Endothelial cell (in vitro differentiated cells): ENCODE measurements at regions not wholly inside any gene's neighbourhood (a gene's known extent, or its start where the extent isn't known, plus 50 kb on each side); places are given as distances from the start of the nearest gene placed in this dataset.

Source experiments
- DNase-seq: peaks from one replicate; pipeline ENCODE4 v3.0.0; 2021; ENCODE audit warnings: low spot score
- H3K27ac Mint-ChIP-seq: one replicate; pipeline ENCODE4 v1.8.0; 2021; ENCODE audit warnings: mixed read lengths, inconsistent platforms; ENCODE audit not compliant: unreplicated experiment
- H3K27me3 Mint-ChIP-seq: one replicate; pipeline ENCODE4 v1.8.0; 2021; ENCODE audit warnings: mild to moderate bottlenecking, moderate library complexity, mixed read lengths, inconsistent platforms; ENCODE audit not compliant: unreplicated experiment
- H3K36me3 Mint-ChIP-seq: one replicate; pipeline ENCODE4 v1.8.0; 2021; ENCODE audit warnings: mild to moderate bottlenecking, low read depth, mixed read lengths, inconsistent platforms; ENCODE audit not compliant: unreplicated experiment
- H3K4me1 Mint-ChIP-seq: one replicate; pipeline ENCODE4 v1.8.0; 2021; ENCODE audit warnings: mild to moderate bottlenecking, mixed read lengths, inconsistent platforms; ENCODE audit not compliant: unreplicated experiment
- H3K4me3 Mint-ChIP-seq: one replicate; pipeline ENCODE4 v1.8.0; 2021; ENCODE audit warnings: mild to moderate bottlenecking, mixed read lengths, inconsistent platforms; ENCODE audit not compliant: unreplicated experiment
- H3K9me3 Mint-ChIP-seq: one replicate; pipeline ENCODE4 v1.8.0; 2021; ENCODE audit warnings: mixed read lengths, inconsistent platforms; ENCODE audit not compliant: unreplicated experiment
- TF ChIP-seq, protein P1 (sequence below): fragments of 200-600 bp; sonication (generic); IDR thresholded peaks from one replicate; pipeline ENCODE4 v1.5.0; 2021; ENCODE audit warnings: antibody characterized with exemption; ENCODE audit not compliant: unreplicated experiment

- Mint-ChIP-seq H3K27me3 (peaks cover 4% of the 10 kb centered on the region), H3K36me3 (peaks cover 5% of the 10 kb centered on the region), H3K4me1 (peaks cover 12% of the 10 kb centered on the region), H3K4me3 (no peak overlapping the region), H3K9me3 (no peaks in the 10 kb centered on the region), H3K27ac (no peak overlapping the region)
- DNase-seq: no peak
- TF ChIP-seq, protein P1, sequence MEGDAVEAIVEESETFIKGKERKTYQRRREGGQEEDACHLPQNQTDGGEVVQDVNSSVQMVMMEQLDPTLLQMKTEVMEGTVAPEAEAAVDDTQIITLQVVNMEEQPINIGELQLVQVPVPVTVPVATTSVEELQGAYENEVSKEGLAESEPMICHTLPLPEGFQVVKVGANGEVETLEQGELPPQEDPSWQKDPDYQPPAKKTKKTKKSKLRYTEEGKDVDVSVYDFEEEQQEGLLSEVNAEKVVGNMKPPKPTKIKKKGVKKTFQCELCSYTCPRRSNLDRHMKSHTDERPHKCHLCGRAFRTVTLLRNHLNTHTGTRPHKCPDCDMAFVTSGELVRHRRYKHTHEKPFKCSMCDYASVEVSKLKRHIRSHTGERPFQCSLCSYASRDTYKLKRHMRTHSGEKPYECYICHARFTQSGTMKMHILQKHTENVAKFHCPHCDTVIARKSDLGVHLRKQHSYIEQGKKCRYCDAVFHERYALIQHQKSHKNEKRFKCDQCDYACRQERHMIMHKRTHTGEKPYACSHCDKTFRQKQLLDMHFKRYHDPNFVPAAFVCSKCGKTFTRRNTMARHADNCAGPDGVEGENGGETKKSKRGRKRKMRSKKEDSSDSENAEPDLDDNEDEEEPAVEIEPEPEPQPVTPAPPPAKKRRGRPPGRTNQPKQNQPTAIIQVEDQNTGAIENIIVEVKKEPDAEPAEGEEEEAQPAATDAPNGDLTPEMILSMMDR: no peak
Measured at GRCh38 chr5:156094001-156094400, 233.0 kb upstream of the SGCD start.

- Mint-ChIP-seq H3K4me3 (no peak overlapping the region), H3K9me3 (no peaks in the 10 kb centered on the region), H3K27ac (no peak overlapping the region), H3K4me1 (peaks cover 12% of the 10 kb centered on the region), H3K27me3 (peaks cover 4% of the 10 kb centered on the region), H3K36me3 (no peaks in the 10 kb centered on the region)
- TF ChIP-seq, protein P1: no peak
- no peak for DNase-seq
Measured at GRCh38 chr5:156095709-156096241, 231.2 kb upstream of the SGCD start.

DNA sequence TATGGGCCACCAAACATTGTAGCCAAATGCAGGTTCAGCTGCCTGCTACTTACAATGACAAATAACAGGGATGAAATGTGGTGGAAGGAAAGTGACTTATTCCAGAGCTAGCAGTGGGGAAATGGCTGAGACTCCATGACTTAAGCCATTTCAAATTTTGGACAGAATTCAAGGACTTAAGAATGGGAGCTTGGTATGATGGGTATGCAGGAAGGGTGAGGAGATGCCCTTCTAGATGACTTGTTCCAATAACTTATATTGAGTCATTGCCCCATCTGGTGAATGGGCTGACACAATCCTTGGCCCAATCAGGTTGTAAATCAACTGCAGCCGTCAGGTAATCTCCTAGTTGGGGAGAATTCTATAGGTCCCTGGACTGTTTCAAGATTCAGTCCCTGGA is 230.7 kb upstream of the SGCD start:
- H3K27ac Mint-ChIP-seq: no peak overlapping the region
- no peak for DNase-seq
- H3K4me1 Mint-ChIP-seq: peaks cover 12% of the 10 kb centered on the region

DNA sequence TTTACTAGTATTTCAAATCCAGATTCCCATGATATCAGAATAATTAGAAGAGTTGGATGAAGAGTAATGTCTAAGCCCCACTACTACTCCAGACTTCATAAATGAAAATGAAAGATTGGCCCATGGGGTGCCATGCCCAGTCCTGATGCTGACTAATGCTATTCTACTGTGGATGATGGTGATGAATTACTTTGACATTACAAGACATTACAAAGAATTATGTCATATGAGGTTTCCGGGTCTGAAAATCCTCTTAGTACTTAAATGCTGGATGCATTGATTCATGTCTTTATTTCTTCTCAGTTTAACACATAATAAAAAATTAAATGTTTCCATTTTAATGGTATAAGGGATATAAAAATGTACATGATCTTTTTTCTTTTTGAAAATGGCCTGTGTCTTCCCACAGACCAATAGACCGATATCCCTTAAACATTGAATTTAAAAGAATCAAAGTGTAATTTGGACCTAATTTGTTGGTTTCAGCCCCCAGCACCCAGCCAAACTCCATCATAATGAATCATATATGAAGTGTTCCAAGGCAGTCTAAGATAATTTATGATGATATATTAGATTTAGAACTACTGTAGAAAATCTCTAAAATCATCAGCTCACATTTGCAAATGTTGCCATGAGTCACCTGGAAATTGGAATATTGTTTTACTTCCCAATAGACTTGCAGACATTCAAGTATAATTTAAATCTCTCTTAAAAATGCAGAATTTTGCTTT is 223.6 kb upstream of the SGCD start:
- Mint-ChIP-seq H3K36me3 (no peaks in the 10 kb centered on the region), H3K4me1 (peaks cover 8% of the 10 kb centered on the region)
- TF ChIP-seq, protein P1: no peak

More for the DNA sequence above, 230.7 kb upstream of the SGCD start:
- peaks cover 4% of the 10 kb centered on the region for H3K27me3 Mint-ChIP-seq
- no peak overlapping the region for H3K4me3 Mint-ChIP-seq
- TF ChIP-seq, protein P1: no peak
- no peaks in the 10 kb centered on the region for H3K36me3 Mint-ChIP-seq
- H3K9me3 Mint-ChIP-seq: no peaks in the 10 kb centered on the region

GRCh38 chr5:156109317-156110023 is 217.5 kb upstream of the SGCD start:
- no peak overlapping the region for H3K4me3 Mint-ChIP-seq
- no peaks in the 10 kb centered on the region for H3K9me3 Mint-ChIP-seq
- H3K27me3 Mint-ChIP-seq: peaks cover 2% of the 10 kb centered on the region
- H3K36me3 Mint-ChIP-seq: no peaks in the 10 kb centered on the region
- peaks cover 5% of the 10 kb centered on the region for H3K4me1 Mint-ChIP-seq
- TF ChIP-seq, protein P1: no peak
- DNase-seq: no peak
- H3K27ac Mint-ChIP-seq: no peak overlapping the region

More for the DNA sequence above, 223.6 kb upstream of the SGCD start:
- Mint-ChIP-seq H3K9me3 (no peaks in the 10 kb centered on the region), H3K27ac (no peak overlapping the region), H3K4me3 (no peak overlapping the region), H3K27me3 (peaks cover 2% of the 10 kb centered on the region)
- no peak for DNase-seq
